ENCODE measurements at regions not wholly inside any gene's neighbourhood (a gene's known extent, or its start where the extent isn't known, plus 50 kb on each side); places are given as distances from the start of the nearest gene placed in this dataset.

DNA sequence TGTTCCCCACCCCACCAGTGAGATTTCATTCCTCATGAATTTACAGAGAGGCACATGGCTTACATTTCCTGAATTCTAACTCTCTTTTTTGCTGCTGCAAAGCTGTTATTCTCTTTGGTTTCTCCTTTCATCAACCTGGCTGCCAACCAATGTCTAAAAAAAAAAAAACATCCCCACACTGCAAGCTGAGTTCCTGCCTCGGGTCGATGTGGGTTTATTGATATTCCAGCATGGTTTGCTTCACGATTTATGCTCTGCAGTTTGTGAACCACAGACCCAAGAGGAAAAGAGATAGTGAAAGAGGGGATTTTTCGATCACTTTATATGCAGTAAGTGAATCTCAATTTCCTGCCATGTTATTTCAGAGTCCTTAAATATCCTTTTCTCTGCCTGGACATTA, 363.6 kb downstream of the LPIN1 start:
- H3K9me3 Mint-ChIP-seq: no peaks in the 10 kb centered on the region
- H3K4me1 Mint-ChIP-seq (ENCODE audit: low read depth): peaks cover 19% of the 10 kb centered on the region
- H3K4me3 Mint-ChIP-seq: peak overlapping the region; percentile 3
- POLR2A ChIA-PET: no interaction called here
- no peak for DNase-seq
- H3K27ac Mint-ChIP-seq: no peak overlapping the region
- H3K27me3 Mint-ChIP-seq: no peaks in the 10 kb centered on the region
- intact Hi-C loops (cut with micrococcal nuclease): no loop called here
- H3K36me3 Mint-ChIP-seq: no peaks in the 10 kb centered on the region
- CTCF ChIA-PET: no interaction called here

DNA sequence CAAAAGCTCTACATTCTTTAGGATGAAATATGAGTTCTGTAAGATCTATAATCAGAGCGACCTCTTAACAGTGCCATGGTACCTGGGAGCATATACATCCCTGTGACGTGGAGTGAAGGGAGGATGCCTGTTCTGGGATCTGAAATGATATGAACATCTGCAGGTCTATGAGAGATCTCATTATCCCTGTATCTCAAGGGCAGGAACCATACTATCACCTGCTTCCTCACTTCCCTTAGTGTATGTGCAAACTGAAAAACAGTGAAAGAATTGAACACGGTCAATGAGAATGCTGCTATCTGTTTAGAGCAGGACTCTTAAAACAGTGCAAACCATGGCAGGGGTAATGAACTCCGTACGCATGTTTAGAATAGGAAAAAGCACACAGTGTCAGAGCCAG, 364.0 kb downstream of the LPIN1 start:
- Mint-ChIP-seq H3K4me3 (peak overlapping the region; percentile 3), H3K9me3 (no peaks in the 10 kb centered on the region), H3K27ac (no peak overlapping the region), H3K27me3 (no peaks in the 10 kb centered on the region), H3K36me3 (no peaks in the 10 kb centered on the region), H3K4me1 (ENCODE audit: low read depth) (peaks cover 19% of the 10 kb centered on the region)
- DNase-seq: no peak
- ChIA-PET CTCF (no interaction called here), POLR2A (no interaction called here)
- intact Hi-C loops (cut with micrococcal nuclease): no loop called here

DNA sequence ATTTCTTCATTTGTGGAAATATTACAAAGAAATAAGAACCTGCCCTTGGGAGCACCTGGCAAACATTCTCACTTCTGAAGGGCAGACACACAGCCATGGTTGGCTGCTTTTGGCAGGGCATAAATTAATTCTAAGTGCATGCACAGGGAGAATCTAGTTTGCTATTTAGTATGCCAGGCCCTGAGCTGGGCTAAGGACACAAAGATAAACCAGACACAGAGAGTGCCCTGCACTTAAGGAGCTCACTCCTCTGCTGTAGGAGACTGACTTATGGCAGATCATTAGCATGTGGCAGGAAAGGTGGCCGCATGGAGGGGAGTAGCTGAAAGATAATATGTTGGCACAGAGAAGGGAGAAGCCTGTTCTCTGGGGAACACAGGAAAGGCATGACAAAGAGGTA, 367.0 kb downstream of the LPIN1 start:
- Mint-ChIP-seq H3K27ac (no peak overlapping the region), H3K36me3 (no peaks in the 10 kb centered on the region), H3K4me3 (no peak overlapping the region), H3K27me3 (no peaks in the 10 kb centered on the region), H3K4me1 (ENCODE audit: low read depth) (peaks cover 15% of the 10 kb centered on the region), H3K9me3 (no peaks in the 10 kb centered on the region)
- CTCF ChIA-PET: no interaction called here
- POLR2A ChIA-PET: no interaction called here
- no peak for DNase-seq
- intact Hi-C loops (cut with micrococcal nuclease): no loop called here

DNA sequence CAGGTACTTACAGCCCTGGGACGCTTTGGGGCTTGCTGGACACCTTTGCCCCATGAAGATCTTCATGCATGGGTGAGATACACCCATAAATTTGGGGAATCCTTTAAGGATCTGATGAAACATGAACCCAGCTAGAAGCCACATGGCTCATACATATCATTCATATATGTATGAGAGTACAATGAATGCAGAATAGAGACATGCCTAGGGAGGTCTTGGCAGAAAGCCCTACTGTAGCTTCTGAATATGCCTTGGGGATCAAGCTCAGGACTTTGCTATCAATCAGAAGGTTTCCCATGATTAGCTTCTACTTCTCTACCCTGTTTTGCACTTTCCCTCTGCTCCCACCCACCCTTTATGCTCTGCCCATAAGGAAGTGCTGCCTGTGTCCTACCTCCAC, 368.4 kb downstream of the LPIN1 start:
- no peak overlapping the region for H3K4me3 Mint-ChIP-seq
- H3K4me1 Mint-ChIP-seq (ENCODE audit: low read depth): peaks cover 11% of the 10 kb centered on the region
- no peaks in the 10 kb centered on the region for H3K27me3 Mint-ChIP-seq
- POLR2A ChIA-PET: no interaction called here
- no peaks in the 10 kb centered on the region for H3K9me3 Mint-ChIP-seq
- CTCF ChIA-PET: no interaction called here
- intact Hi-C loops (cut with micrococcal nuclease): no loop called here
- H3K36me3 Mint-ChIP-seq: no peaks in the 10 kb centered on the region
- no peak overlapping the region for H3K27ac Mint-ChIP-seq
- no peak for DNase-seq

DNA sequence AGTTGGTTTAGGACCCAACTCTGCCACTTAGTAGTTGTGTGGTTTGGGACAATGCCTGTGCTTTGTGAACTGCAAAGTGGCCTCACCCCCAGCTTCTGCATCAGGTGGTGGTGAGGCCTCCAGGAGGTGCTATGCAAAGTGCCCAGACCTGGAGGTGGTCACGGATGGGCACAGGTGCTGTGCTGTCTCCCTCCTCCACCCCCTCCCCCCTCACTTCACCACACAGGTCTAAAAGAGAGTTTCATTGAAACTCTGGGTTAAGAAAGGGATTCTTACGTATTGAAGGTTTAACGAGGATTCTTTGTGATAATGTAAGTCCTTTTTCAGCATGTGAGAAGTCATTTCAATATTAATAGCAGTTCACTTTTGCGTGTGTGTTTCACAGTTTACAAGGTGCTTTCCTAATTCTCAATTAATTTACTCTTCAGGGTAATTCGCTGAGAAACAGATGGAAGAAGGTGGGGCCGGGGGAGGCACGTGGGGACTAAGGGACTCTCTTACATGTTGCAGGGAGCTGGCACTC, 369.9 kb downstream of the LPIN1 start:
- H3K9me3 Mint-ChIP-seq: no peaks in the 10 kb centered on the region
- no peak overlapping the region for H3K27ac Mint-ChIP-seq
- ChIA-PET POLR2A (no interaction called here), CTCF (no interaction called here)
- no peaks in the 10 kb centered on the region for H3K4me1 Mint-ChIP-seq (ENCODE audit: low read depth)
- no peak overlapping the region for H3K4me3 Mint-ChIP-seq
- H3K36me3 Mint-ChIP-seq: no peaks in the 10 kb centered on the region
- H3K27me3 Mint-ChIP-seq: no peaks in the 10 kb centered on the region
- intact Hi-C loops (cut with micrococcal nuclease): no loop called here
- DNase-seq: no peak

DNA sequence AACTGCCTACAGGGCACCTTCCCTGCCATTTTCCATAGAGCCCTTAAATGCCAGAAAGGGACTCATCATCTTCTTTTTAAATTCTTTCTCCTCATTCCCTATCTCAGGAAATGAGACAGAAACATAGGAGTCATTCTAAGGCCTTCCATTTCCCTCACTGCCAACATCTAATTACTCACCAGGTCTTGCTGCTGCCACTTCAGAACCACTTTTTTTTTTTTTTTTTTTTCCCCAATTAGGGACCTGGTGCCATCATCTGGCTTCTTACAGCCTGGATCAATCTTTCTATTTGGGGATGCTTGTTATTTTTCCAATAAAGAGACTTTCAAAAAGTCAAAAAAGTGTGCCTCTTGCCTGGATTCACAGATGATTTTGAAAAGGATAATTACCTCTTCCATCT, 373.4 kb downstream of the LPIN1 start:
- DNase-seq: no peak
- ChIA-PET POLR2A (no interaction called here), CTCF (no interaction called here)
- Mint-ChIP-seq H3K4me1 (ENCODE audit: low read depth) (no peaks in the 10 kb centered on the region), H3K4me3 (no peak overlapping the region), H3K27me3 (no peaks in the 10 kb centered on the region), H3K27ac (no peak overlapping the region), H3K36me3 (no peaks in the 10 kb centered on the region), H3K9me3 (no peaks in the 10 kb centered on the region)
- intact Hi-C loops (cut with micrococcal nuclease): no loop called here

DNA sequence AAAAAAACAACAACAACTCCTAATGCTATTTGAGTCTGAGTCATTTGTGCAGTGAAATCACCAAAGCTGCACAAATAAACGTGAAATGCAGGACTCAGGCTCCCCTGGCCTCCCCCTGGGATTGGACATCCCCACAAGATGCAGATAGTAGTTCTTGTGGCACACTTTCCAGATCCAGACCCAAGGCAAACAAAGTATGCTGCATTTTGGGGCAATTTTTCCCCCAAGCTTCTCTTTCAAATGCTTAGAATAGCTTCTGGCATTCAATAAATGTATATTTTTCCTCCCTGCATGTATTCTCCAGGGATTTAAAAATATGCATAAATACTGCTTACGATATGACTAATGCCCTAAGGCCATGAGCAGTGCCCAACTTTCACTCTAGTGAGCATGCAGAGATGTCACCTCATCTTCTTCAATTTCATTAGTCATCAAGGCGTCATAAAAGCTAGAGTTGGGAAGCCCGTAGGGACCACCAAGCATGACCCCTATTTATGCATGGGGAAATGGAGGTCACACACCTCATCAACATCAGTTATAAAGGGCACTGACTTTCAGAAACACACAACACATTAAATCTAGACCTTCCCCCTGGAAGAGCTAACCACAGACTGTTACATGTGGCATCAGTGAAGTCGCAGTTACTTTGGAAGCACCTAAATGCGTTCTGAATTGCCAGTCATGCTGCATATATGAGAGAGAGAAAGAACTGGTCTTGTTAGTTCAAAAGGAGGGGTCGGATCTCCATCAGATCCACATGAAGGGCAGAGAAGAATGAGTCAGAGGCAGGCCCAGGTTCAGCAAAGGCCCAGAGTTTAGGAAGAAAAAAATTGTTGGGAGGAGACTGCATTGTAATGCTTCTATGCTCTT, 374.1 kb downstream of the LPIN1 start:
- CTCF ChIA-PET: interaction anchor here (0.8 kb wide), 1 partner anchor 24 kb away, joined by 3 read pairs; no protein-coding TSS in a partner anchor
- Mint-ChIP-seq H3K4me3 (no peak overlapping the region), H3K27ac (no peak overlapping the region), H3K27me3 (no peaks in the 10 kb centered on the region), H3K9me3 (no peaks in the 10 kb centered on the region), H3K36me3 (no peaks in the 10 kb centered on the region), H3K4me1 (ENCODE audit: low read depth) (no peaks in the 10 kb centered on the region)
- intact Hi-C loops (cut with micrococcal nuclease): no loop called here
- DNase-seq: no peak
- POLR2A ChIA-PET: no interaction called here

DNA sequence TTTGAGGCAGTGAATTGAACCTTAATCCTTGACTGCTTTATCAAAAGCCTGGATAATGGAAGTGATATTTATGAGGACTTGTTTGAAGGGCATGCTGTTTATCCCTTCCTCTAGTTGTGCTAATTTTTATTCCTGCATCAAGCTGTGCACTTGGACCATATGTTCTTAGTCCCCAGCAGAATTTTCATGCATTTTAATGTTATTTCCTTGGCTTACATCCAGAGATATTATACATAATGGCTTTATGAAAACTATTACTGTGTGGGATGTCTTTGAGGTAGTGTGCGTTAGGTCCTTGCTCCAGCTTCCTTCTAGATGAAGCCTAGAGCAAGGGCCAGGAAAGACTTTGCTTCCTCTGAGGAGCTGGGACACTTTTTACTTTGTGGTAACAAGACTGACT, 378.4 kb downstream of the LPIN1 start:
- POLR2A ChIA-PET: no interaction called here
- CTCF ChIA-PET: no interaction called here
- intact Hi-C loops (cut with micrococcal nuclease): loop anchor here (5.0 kb wide), 1 partner anchor 593 kb away; the partner anchor contains the start of gene TRIB2

DNA sequence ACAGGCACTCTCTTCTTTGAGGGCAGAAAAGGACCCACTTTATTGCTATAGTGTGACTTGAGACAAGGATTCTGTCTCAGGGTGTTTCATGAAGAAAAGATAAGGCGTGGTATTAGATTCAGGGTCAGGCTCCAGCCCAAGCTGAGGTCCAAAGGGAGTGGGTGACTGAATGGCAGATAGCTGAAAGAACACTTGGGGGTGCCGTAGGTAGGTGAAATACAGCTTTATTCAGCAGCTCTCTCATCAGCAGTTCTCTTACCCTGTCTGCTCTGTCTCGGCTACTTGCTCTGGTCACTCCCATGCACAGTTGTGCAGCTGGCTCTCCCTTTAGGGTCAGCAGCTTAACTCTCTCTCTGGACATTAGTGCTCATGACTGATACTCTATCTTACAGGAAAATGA, 379.9 kb downstream of the LPIN1 start:
- POLR2A ChIA-PET: no interaction called here
- H3K27me3 Mint-ChIP-seq: no peaks in the 10 kb centered on the region
- intact Hi-C loops (cut with micrococcal nuclease): loop anchor here (5.0 kb wide), 1 partner anchor 591 kb away; the partner anchor contains the start of gene TRIB2
- H3K36me3 Mint-ChIP-seq: no peaks in the 10 kb centered on the region
- no peak for DNase-seq
- no peaks in the 10 kb centered on the region for H3K9me3 Mint-ChIP-seq
- H3K4me1 Mint-ChIP-seq (ENCODE audit: low read depth): no peaks in the 10 kb centered on the region
- no peak overlapping the region for H3K4me3 Mint-ChIP-seq
- H3K27ac Mint-ChIP-seq: no peak overlapping the region
- CTCF ChIA-PET: interaction anchor here (1.3 kb wide), 2 partner anchors 576 to 805 kb away, joined by 4 read pairs; no protein-coding TSS in a partner anchor

More for the DNA sequence above, 378.4 kb downstream of the LPIN1 start:
- Mint-ChIP-seq H3K27me3 (no peaks in the 10 kb centered on the region), H3K27ac (no peak overlapping the region), H3K36me3 (no peaks in the 10 kb centered on the region), H3K9me3 (no peaks in the 10 kb centered on the region), H3K4me3 (no peak overlapping the region), H3K4me1 (ENCODE audit: low read depth) (no peaks in the 10 kb centered on the region)
- DNase-seq: no peak

DNA sequence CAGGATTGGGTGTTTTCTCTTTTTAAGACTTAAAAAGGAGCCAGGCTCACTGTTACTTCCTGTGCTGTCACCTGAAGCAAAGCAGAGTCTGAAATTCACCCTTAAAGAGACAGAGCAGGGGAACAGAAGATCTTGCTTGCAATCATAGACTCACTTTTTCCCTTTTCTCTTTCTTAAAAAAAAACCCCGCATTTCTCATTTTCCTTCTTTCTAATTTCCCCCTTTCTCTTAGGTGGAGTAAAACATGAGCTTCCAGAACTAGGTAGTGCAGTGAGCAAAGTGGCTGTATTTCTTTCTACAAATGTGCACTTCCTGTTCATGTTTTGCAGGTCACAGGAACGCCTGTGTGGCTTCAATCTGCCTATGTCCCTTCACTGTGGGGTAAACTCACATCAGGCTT, 381.2 kb downstream of the LPIN1 start:
- Mint-ChIP-seq H3K9me3 (no peaks in the 10 kb centered on the region), H3K4me3 (no peak overlapping the region), H3K27me3 (no peaks in the 10 kb centered on the region), H3K4me1 (ENCODE audit: low read depth) (no peaks in the 10 kb centered on the region), H3K36me3 (no peaks in the 10 kb centered on the region), H3K27ac (peak overlapping the region; percentile 11)
- DNase-seq: no peak
- POLR2A ChIA-PET: no interaction called here
- intact Hi-C loops (cut with micrococcal nuclease): loop anchor here (5.0 kb wide), 1 partner anchor 590 kb away; the partner anchor contains the start of gene TRIB2
- CTCF ChIA-PET: no interaction called here

DNA sequence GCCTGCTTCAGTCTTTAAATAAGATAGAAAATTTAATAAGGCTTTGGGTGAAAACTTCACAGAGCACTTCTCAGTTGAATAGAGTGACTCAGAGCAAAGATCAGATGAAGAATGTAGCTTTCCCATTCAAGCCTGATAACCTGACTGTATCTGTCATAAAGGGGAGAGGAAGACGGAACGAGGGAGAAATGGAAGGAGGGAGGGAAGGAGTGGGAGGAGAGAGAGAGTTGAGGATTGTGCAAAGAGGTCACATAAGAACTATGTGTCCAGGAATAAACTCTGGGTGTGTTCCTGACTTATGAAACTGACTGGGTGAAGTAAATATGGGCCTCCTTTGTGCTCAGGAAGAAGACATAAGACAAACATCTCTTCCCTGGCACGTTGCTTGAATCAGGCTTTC, 385.5 kb downstream of the LPIN1 start:
- H3K4me3 Mint-ChIP-seq: no peak overlapping the region
- no peaks in the 10 kb centered on the region for H3K27me3 Mint-ChIP-seq
- no peaks in the 10 kb centered on the region for H3K36me3 Mint-ChIP-seq
- H3K27ac Mint-ChIP-seq: no peak overlapping the region
- no peaks in the 10 kb centered on the region for H3K9me3 Mint-ChIP-seq
- intact Hi-C loops (cut with micrococcal nuclease): no loop called here
- H3K4me1 Mint-ChIP-seq (ENCODE audit: low read depth): no peaks in the 10 kb centered on the region
- ChIA-PET CTCF (no interaction called here), POLR2A (no interaction called here)
- no peak for DNase-seq

DNA sequence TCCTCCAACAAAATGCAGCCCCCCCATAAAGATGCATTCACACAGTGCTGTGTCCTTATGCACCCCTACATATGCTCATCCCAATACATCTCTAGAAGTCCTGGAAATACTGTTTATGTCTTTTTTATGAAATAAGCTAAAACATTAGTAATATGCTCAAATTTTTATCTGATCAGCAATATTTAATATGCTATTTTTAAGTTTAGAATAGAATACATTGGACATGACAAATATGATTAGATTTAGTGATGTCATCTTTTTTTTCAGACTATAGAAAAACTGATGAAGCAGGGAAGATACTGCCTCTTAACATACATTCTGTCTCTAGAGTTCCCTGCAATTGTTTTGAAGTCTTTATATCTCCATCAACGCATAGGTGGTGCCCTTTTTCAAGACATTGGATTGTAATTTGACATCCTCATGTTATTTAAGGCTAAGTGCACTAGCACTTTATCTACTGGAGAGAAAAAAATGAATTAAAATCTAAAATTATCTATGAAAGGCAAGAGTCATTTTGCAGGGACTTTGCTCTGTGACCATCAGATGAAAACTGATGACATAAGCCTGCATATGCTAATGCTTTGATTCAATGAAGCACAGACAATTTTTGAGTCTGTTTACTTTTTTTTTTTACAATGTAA, 395.3 kb downstream of the LPIN1 start:
- no peaks in the 10 kb centered on the region for H3K36me3 Mint-ChIP-seq
- intact Hi-C loops (cut with micrococcal nuclease): no loop called here
- CTCF ChIA-PET: interaction anchor here (0.7 kb wide), 1 partner anchor 8 kb away, joined by 3 read pairs; no protein-coding TSS in a partner anchor

DNA sequence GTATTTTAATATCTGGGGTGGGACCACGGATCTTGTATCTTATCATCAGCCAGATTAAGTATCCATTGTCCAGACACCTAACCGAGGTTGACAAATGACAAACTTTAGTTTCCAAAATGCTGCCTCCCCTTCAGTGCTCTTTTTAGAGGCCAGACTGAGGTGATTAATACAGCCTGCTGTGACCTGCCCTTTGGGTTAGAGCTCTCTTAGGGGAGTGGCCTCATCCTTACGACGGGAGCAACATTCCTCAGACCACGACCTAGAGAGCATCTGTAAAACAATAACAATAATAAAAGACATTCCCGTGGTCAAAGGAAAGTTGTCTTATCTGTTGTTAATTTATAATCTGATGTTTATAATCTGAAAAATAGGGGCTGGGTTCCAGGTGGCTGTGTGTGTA, 405.3 kb downstream of the LPIN1 start:
- Mint-ChIP-seq H3K9me3 (no peaks in the 10 kb centered on the region), H3K27me3 (no peaks in the 10 kb centered on the region), H3K4me3 (no peak overlapping the region), H3K36me3 (no peaks in the 10 kb centered on the region), H3K27ac (no peak overlapping the region), H3K4me1 (ENCODE audit: low read depth) (no peaks in the 10 kb centered on the region)
- intact Hi-C loops (cut with micrococcal nuclease): no loop called here
- DNase-seq: no peak
- ChIA-PET POLR2A (no interaction called here), CTCF (no interaction called here)

More for the DNA sequence above, 395.3 kb downstream of the LPIN1 start:
- Mint-ChIP-seq H3K27me3 (no peaks in the 10 kb centered on the region), H3K4me1 (ENCODE audit: low read depth) (peaks cover 4% of the 10 kb centered on the region), H3K9me3 (no peaks in the 10 kb centered on the region), H3K27ac (no peak overlapping the region), H3K4me3 (no peak overlapping the region)
- POLR2A ChIA-PET: no interaction called here
- no peak for DNase-seq

All from activated CD4-positive, alpha-beta memory T cell treated with anti-CD3 and anti-CD28 coated beads for 36 hours (primary cell).